Islet precursor cell (in vitro differentiated cells): ENCODE measurements at regions not wholly inside any gene's neighbourhood (a gene's known extent, or its start where the extent isn't known, plus 50 kb on each side); places are given as distances from the start of the nearest gene placed in this dataset.
"Not testable (repeated sequence)": the region's sequence is repeated elsewhere in the genome, so short reads cannot be mapped to it uniquely, and the experiment has no call there.

ENCODE experiments used
- DNase-seq: peaks from one replicate; pipeline ENCODE4 v3.0.0-alpha.2; 2018

DNA sequence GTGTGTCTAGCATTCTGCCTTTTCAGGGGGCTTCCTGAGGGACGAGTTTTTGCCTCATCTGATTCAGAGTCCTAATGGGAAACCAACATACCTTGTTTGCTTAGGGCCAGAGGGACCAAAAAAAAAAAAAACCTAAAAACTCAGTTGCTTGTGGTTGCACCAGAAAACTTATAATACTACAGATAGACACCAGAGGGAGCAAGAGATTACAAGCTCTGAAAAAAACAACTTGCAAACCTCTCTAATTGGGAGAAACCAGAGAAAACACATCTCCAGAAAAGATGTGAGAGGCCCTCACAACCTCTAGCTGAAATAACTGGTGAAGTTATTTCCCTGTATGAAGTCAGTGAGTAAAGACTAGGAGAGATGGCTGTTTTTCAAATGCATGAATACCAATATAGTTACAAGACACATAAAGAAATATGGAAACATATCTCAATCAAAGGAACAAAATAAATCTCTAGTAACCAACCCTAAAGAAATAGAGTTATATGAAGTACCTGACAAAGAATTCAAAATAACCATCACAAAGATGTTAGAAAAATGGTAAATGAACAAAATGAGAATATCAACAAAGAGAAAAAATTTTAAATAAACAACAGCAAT, 233.7 kb upstream of the NFIA start:
- no peak for DNase-seq

DNA sequence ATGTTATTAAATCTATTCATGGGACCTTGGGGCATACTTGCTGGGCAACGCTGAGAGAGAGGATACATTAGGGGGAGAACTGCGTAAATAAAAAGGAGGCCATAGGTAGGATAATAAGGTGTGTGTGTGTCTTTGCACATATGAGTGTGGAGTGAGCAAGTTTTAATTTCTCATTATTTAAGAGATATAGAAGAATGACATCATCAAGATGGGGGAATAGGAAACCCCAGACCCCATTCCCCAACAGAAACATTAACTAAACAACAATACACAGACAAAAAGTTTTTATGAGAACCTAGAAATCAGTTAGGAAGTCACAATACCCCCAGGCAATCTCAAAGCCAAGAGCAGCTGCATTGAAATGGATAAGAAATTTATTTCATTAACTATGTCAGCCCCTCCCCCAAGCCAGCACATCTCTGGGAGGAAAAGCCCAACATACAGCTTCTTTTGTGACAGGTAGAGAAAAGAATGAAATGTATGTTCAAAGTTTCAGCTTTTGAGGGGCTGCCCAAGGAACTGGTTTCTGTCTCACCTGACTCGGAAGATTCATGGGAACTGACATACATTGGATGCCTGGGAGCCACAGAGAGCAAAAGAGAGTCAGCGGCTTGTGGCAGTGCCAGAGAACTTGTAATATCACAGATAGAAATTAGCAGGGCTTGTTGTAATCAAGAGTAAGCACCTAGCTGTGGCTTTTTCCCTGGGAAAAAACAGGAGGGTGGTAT, 234.3 kb upstream of the NFIA start:
- peak; percentile 69 for DNase-seq

DNA sequence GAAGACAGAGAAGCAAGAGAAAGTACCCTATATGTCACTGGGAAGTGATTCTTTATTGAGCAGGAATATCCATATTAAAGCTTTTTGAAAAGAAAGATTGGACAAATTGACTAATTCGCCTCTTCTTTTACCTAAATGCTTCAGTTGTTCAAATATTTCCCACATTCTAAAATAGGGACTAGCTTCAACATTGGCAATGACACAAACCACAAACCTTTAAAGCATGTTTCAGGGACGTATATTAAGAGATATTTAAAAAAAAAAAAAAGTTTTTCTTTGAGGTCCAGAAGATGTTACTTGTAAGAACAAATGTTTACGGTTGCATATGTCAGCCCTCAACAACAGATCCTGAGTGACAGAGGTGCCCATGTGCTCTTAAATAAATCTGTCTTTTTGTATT, 235.0 kb upstream of the NFIA start:
- DNase-seq, result no peak

DNA sequence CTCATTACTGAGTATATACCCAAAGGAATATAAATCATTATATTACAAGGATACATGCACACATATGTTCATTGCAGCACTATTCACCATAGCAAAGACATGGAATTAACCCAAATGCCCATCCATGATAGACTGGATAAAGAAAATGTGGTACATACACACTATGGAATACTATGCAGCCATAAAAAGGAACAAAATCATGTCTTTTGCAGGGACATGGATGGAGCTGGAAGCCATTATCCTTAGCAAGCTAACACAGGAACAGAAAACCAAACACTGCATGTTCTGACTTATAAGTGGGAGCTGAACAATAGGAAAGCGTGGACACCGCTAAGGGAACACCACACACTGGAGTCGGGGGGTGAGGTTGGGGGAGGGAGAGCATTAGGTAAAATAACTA, 236.7 kb upstream of the NFIA start:
- DNase-seq, result not testable (repeated sequence)

DNA sequence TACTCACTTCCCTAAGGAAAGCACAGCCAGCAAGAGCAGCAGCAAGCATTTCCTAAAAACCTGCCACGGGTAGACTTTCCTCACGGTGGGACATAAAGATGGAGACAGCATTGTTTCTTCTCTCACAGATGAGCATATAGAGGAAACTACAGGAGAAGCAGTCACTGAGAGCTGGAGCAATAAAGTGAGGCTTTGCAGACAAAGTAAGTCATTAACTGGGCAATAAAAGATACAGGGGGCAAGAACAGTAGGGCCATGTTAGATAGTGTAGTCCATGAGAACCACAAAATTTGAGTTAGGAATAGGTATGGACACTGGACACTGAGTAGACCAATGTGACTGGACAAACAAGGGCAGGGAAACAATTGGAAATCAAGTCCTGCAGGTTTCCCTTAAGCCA, 240.1 kb upstream of the NFIA start:
- DNase-seq, result no peak

DNA sequence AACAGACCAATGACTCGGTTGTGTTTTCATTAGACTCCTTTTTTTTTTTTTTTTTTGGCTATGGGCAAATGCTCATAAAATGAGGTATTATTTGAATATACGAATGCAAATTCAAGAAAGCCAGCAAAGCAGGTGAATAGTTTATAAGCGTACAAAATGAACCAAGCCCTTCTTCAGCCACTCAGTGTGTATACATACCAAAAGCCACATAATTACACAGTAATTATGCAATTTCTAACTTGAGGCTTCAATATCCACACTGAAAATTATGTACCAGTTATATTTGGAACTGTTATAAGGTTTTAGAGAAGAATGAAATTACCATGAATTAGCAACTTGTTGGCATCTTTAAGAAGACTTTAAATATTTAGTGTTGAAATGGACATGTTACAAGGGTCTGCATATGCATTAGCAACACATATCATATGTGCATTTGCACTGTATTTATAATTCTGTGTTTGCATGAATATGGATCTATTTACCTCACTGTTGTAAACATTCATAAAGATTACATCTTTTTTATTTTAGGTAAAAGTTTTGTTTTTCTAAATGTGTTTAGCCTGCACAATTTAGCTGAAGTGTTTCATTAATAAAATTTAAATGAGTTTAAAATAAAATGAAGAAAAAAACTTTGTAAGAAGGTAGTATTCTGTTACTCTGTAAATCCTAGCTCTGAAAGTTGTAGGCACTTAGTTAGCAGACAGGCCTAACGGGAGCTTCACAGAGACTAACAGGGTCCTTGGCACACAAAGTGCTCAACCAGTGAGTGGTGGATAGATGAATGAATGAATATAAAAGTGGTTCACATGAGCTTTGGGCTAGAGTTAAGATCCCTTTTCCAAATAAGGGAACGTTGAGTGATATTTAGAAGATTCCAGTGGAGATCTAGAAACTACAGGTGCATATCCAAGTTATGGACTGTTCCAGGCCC, 241.0 kb upstream of the NFIA start:
- no peak for DNase-seq

DNA sequence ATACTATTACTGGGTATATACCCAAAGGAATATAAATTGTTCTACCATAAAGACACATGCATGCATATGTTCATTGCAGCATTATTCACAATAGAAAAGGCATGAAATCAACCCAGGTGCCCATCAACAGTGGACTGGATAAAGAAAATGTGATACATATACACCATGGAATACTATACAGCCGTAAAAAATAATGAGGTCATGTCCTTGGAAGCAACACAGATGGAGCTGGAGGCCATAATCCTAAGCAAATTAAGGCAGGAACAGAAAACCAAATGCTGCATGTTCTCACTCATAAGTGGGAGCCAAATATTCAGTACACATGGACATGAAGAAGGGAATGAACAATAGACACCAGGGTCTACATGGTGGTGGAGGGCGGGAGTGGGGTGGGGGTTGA, 241.9 kb upstream of the NFIA start:
- not testable (repeated sequence) for DNase-seq

DNA sequence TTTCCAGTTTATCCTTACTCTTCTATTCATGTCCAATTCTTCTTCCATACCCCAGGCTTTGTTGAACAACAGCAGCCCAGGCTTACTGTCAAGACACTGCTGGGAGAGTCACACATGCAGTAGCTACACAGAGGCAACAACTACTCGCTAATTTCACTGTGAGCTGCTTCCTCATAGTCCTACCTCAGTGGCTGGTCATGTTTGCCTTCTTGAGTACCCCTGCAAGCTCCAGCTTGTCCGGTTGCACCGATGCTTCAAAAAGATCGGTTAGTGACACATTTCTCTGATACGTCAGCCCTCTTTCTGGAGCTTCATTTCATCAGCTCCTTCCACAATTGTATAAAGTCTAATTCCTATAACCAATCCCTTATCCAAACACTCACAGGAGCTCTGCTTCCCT, 246.7 kb upstream of the NFIA start:
- no peak for DNase-seq

DNA sequence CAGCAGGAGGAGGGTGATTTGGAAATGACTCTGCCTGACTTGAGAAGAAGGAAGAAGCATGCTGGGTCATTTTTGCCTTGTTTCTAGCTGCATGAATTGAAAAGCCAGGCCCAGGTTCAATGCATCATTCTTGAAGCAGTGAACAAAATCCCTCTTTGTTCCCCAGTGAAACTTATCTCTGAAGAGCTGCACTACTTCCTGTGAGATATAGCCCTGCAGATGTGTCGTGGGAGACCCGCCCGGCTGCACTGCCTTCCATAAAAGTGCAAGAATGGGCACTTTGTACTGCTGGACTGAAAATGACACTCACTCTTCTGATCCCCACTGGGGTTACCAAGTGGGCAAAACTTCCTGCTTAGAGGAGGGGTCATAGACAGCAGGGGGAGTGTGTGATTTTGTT, 249.2 kb upstream of the NFIA start:
- peak; percentile 70 for DNase-seq

DNA sequence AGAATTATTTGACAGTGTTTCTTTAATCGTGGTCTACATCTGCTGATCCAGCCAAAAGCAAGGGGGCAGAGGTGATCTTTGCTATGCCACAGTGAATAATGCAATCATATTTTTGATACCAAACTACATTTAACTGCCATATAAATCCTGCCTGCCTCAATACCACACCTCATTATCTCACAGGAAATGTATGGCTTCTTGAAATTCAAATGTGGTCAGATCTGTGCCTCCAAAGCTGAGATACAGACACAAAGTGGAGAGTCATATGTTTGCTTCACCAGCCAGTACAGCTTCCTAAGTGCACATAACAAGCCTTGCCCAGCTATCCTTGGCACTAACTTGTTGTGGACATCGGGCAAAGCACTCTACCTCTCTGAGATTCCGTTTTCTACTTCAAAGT, 250.0 kb upstream of the NFIA start:
- DNase-seq, result no peak

DNA sequence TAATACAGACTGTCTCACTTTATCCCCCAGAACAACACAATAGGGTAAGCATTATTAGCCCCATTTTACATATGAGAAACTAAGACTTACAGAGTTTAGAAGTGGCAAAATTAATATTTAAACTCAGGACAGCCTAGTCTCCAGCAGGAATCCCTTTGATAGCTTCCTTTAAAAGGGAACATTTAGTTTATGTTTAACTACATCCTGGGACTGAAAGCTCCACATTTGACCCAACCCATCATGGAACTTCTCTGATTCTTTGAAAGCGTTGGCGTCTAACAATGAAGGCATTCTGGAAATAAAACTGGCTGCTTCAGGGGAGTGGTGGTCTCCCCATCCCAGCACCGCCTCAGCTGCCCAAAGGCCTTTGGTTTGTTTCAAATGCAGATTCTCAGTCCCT, 250.6 kb upstream of the NFIA start:
- no peak for DNase-seq

DNA sequence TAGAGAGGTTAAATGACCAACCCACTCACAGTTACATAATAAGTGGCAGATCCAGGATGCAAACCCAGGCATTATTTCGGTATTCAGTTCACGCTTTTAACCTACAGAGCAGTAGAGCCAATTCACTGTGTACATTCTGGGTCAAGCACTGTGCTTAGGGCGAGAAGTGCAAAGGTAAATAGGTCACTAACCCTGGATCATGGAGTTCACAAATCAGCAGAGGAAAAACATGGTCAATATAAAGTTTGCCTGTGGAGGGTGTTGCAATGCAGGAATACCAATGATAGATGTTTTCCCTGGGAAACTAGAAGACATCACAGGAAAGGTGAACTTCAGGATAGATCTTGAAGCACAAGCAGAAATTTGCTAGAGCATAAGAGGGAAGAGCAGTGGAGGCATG, 253.4 kb upstream of the NFIA start:
- DNase-seq, result no peak

DNA sequence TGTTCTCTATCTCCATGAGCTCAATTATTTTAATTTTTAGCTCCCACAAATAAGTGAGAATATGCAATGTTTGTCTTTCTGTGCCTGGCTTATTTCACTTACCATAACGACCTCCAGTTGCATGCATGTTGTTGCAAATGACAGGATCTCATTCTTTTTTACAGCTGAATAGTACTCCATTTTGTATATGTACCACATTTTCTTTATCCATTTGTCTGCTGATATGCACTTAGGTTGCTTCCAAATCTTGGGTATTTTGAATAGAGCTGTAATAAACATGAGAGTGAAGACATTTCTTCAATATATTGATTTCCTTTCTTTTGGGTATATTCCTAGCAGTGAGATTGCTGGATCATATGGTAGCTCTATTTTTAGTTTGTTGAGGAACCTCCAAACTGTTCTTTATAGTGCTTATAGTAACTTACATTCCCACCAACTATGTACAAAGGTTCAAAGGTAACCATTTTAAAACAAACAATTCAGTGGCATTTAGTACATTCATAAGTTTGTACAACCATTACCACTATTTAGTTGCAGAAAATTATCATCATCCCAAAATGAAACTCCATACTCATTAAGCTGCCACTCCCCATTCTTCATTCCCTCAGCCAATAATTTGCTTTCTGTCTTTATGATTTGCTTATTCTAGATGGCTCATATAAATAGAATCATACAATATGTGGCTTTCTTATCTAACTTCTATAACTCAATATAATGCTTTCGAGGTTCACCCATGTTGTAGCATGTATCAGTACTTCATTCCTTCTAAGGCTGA, 255.9 kb upstream of the NFIA start:
- DNase-seq, result no peak

DNA sequence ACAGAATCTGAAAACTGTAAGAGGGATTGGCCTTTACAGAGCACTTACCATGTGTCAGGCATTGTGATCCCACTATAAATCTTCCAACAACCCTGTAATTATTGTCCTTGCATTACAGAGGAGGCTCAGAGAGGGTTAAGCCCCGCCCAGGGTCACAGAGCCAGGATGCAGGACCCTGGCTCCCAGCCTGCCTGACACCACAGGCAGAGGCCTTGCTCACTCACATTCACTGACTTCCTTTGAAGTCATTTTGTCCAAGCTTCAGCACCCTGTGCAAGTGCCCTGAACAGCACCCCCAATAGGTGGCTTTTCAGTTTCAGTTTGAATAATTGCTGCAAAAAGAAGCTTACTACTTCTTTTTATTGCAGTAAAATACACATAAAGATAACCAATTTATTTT, 256.8 kb upstream of the NFIA start:
- DNase-seq, result peak; percentile 86

DNA sequence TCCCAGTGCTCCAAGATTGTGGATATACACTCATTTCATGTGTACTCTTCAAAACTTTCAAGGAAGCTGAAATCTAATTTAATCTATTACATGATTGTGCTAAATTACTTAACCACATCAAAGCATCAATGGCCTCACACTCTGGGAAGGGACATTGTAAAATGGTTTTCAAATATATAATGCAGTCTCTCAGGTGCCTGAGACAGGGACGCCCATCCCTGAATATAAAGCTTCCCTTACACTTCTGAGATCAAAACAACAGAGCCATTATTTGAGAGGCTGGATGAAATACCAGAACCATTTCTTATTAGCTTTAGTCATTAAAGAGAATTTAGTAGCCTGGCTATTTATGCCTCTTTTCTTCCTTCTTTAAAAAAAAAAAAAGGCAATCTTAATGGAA, 259.2 kb upstream of the NFIA start:
- no peak for DNase-seq

DNA sequence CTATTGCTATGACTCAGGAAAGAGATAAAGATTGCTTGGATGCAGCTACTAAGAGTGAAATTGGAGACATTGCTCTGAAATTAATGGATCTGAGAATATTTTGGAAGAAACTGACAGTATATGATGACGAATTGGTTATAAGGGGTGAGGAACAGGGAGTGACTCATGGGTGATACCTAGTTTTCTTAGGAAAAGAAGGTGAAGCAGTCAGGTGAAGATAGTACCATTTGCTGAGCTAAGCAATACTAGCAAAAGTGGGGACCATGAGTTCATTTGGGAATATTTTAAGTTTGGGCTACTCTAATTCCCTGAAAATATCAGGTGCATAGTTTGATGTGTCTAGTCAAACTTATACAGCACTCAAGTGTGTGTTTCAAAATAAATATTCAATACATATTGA, 260.1 kb upstream of the NFIA start:
- DNase-seq, result no peak

DNA sequence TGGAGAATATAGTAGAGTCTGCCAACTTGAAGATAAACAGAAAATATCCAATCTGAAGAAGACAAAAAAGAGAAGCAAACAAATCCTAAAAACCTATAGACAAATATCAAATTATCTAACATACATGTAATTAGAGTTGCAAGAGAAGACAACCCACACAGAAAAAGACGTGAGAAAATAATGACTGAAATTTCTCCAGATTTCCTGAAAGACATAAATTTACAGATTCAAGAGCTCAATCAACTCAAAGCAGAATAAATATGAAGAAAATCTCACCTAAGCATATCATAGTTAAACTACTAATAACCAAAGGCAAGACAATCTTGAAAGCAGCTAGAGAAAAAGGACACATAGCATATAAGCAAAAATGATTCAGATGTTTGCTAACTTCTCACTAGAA, 261.2 kb upstream of the NFIA start:
- DNase-seq, result no peak

DNA sequence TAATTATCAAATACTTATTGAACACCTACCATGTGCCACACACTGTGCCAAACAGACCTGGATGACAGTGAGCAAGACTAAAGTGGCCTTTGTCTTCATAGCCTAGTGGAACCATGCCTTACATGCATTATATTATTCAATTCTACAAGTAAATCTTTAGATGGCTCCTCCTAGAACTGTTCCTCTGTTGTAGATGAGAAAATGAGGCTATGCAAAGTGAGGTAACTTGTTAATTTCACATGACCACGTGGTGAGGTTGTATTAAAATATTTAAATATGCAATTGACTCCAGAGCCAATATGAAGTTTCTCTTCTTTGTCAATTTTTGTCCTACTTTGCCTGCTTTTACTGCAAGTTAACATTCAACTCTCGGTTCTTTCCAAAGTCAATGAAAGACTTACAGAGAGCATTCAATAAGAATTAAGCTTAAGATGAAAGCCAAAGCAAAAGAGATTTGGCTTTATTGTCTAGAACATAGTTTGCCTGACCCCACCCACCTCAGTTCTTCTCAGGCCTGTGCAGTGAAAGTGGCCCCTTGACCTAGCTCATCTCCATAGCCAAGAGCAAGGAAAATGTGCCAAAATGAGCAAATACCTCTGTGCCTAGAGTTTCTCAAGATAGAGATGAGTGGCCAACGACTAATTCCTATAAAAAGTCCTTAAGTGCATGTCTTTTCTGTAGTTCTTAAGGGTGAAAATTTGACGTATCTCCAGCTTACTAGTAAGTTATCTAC, 263.2 kb upstream of the NFIA start:
- no peak for DNase-seq

DNA sequence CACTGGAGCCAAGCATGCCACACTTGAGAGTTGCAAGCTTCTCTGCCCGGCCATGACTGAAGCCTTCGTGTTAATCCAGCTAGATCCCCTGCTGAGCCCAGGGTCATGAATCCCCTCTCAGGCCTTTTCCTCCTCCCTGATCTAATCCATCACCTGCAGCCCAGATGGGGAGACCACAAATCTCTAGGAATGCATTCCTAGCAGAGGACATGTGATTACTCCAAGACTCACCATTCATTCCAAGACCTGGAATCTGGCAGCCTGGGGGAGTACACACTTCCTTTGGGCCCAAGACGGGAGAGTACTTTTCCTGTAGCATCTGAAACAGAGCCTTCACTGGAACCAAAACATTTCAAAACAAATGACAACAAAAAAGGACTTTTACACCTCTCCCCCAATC, 269.3 kb upstream of the NFIA start:
- peak; percentile 65 for DNase-seq

DNA sequence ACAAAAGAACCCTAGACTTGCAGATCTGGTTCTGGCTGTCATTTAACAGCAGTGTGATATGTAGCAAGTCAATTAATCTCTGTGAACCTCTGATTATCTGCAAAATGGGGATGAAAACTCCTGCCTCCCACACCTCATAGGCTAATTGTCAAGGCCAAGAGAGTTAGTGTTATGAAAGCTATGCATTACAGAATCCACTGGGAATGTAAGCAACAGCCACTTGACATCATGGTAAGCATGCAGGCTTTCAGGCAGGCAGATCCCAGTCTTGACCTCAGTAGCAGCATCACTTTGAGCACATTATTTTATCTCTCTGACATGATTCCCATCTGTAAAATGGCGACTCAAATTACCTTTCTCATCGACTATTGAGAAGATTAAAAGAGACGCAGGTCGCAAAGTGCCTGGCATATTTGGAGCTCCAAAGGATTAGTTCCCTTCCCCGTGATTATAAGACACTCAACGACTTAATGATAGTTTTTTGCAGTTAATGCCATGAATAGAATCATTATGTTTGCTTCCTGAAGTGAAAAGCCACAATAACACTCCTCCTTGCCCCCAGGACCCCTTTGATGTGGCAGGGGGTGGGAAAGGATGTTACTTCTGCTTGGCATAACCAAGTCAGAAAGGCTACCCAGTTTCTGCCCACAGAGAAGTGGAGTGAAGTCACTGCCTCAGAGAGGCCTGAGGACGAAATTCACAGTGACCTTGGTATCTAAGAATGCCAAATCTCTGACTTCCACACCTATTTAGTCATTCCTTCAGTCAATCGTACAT, 273.0 kb upstream of the NFIA start:
- DNase-seq, result peak; percentile 55

DNA sequence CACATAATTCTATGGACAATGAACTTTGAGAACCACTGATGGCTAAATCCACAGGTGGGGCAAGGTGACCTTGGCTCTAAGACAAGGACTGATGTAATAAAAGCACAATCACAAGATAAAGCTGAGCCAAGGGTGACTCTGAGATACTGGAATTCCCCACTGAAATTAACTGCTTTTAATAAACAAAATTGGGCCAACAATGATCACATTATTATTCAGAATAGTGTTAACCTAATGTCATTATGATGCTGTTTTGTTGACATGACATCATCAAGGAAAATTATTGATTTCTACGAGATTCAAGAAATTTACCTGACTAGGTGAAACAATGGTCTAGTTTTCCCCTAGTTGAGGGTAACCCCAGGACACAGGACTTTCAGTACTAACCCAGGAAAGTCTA, 273.7 kb upstream of the NFIA start:
- no peak for DNase-seq

DNA sequence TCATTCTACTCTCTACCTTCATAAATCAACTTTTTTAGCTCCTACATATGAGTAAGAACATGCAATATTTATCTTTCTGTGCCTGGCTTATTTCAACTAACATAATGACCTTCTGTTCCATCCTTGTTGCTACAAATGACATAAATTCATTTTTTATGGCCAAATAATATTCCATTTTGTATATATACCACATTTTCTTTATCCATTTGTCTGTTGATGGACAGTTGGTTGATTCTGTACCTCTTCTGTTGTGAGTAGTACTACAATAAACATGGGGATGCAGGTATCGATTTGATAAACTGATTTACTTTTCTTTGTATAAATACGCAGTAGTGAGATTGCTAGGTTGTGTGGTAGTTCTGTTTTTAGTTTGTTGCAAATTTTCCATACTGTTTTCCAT, 279.5 kb upstream of the NFIA start:
- no peak for DNase-seq
